HCT116 (cell line): ENCODE measurements at regions not wholly inside any gene's neighbourhood (a gene's known extent, or its start where the extent isn't known, plus 50 kb on each side); places are given as distances from the start of the nearest gene placed in this dataset.

ENCODE experiments used
- EZH2 ChIP-seq: fragments of 200-600 bp; sonication (generic); IDR thresholded peaks from 2 replicates; pipeline ENCODE4 v1.6.1; 2017; ENCODE audit warnings: antibody characterized with exemption, mixed run types
- EZH2phosphoT487 ChIP-seq: fragments of 200-600 bp; IDR thresholded peaks from 2 replicates; pipeline ENCODE4 v1.6.1; 2018; ENCODE audit warnings: antibody characterized with exemption, borderline replicate concordance
- JUND ChIP-seq: IDR thresholded peaks from 2 replicates; pipeline ENCODE4 v1.6.1; 2012
- POLR2A ChIP-seq: IDR thresholded peaks from 2 replicates; pipeline ENCODE4 v1.7.0; 2011; ENCODE audit warnings: borderline replicate concordance; ENCODE audit not compliant: insufficient read depth, insufficient read length; ENCODE audit errors: extremely low read depth
- POLR2AphosphoS5 ChIP-seq: IDR thresholded peaks from 2 replicates; pipeline ENCODE4 v1.6.1; 2011; ENCODE audit warnings: mild to moderate bottlenecking, low read depth, low read length, moderate library complexity
- SIN3A ChIP-seq: IDR thresholded peaks from 2 replicates; pipeline ENCODE4 v1.6.1; 2012; ENCODE audit warnings: low read depth
- YY1 ChIP-seq: IDR thresholded peaks from 2 replicates; pipeline ENCODE4 v1.6.1; 2011; ENCODE audit warnings: low read length, low read depth, moderate library complexity, mild to moderate bottlenecking; ENCODE audit not compliant: insufficient replicate concordance; ENCODE audit errors: extremely low read depth
- ZNF274 ChIP-seq: fragments of 200-500 bp; sonication (Bioruptor generic); IDR thresholded peaks from 2 replicates; pipeline ENCODE4 v1.6.1; 2014; ENCODE audit warnings: mild to moderate bottlenecking, low read depth, low read length, inconsistent platforms
- TF ChIP-seq, protein P1 (sequence below), 3 experiments: fragments of 200-600 bp in 1 of 3; sonication (generic) in 1 of 3; IDR thresholded peaks in 2 of 3; conservative IDR thresholded peaks in 1 of 3; 2 replicates each; pipeline ENCODE4 v1.5.1; 2012 to 2017; ENCODE audit warnings: low read depth in 2 of 3, low read length in 2 of 3, antibody characterized with exemption in 1 of 3, borderline replicate concordance in 1 of 3, control low read depth in 1 of 3, mild to moderate bottlenecking in 1 of 3, mixed read lengths in 1 of 3, mixed run types in 1 of 3, moderate library complexity in 1 of 3; ENCODE audit not compliant: insufficient read depth in 1 of 3
- TF ChIP-seq, protein P2 (sequence below): IDR thresholded peaks from 2 replicates; pipeline ENCODE4 v1.6.1; 2012
- TF ChIP-seq, protein P3 (sequence below): IDR thresholded peaks from 2 replicates; pipeline ENCODE4 v1.6.1; 2012
- TF ChIP-seq, protein P4 (sequence below): IDR thresholded peaks from 2 replicates; pipeline ENCODE4 v1.6.1; 2012; ENCODE audit warnings: low read depth

DNA sequence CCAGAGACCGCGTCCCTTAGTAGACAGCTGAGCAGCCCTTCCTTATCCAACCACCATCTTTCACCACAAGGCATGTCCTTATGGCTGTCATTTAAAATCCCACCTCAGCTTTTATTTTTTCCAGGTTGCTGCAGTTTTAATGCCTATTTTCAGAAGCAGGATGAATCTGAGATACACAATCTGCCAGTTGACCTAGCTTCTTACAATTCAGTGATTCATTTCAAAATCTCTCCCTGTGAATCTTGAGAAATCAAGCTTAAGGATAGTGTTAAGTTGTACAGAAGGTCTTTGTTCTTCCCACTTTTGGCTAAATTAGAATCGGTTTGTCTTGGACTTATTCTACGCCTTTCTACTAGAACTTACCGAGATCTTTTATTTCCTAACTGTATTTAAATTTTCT lies 522.3 kb upstream of the CFAP20DC start:
- no peak for TF ChIP-seq POLR2AphosphoS5
- TF ChIP-seq, protein P1, sequence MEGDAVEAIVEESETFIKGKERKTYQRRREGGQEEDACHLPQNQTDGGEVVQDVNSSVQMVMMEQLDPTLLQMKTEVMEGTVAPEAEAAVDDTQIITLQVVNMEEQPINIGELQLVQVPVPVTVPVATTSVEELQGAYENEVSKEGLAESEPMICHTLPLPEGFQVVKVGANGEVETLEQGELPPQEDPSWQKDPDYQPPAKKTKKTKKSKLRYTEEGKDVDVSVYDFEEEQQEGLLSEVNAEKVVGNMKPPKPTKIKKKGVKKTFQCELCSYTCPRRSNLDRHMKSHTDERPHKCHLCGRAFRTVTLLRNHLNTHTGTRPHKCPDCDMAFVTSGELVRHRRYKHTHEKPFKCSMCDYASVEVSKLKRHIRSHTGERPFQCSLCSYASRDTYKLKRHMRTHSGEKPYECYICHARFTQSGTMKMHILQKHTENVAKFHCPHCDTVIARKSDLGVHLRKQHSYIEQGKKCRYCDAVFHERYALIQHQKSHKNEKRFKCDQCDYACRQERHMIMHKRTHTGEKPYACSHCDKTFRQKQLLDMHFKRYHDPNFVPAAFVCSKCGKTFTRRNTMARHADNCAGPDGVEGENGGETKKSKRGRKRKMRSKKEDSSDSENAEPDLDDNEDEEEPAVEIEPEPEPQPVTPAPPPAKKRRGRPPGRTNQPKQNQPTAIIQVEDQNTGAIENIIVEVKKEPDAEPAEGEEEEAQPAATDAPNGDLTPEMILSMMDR (IDR thresholded peaks at IDR 0.05 in 2 of 3, conservative IDR thresholded peaks at IDR 0.05 in 1 of 3; ENCODE audit: borderline replicate concordance in 1 of 3, insufficient read depth in 1 of 3, low read depth in 2 of 3, low read length in 2 of 3): no peak
- no peak for TF ChIP-seq POLR2A
- TF ChIP-seq YY1: no peak
- TF ChIP-seq, protein P2, sequence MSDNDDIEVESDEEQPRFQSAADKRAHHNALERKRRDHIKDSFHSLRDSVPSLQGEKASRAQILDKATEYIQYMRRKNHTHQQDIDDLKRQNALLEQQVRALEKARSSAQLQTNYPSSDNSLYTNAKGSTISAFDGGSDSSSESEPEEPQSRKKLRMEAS: no peak
- no peak for TF ChIP-seq EZH2
- TF ChIP-seq, protein P3, sequence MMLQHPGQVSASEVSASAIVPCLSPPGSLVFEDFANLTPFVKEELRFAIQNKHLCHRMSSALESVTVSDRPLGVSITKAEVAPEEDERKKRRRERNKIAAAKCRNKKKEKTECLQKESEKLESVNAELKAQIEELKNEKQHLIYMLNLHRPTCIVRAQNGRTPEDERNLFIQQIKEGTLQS: no peak
- no peak for TF ChIP-seq ZNF274
- TF ChIP-seq, protein P4, sequence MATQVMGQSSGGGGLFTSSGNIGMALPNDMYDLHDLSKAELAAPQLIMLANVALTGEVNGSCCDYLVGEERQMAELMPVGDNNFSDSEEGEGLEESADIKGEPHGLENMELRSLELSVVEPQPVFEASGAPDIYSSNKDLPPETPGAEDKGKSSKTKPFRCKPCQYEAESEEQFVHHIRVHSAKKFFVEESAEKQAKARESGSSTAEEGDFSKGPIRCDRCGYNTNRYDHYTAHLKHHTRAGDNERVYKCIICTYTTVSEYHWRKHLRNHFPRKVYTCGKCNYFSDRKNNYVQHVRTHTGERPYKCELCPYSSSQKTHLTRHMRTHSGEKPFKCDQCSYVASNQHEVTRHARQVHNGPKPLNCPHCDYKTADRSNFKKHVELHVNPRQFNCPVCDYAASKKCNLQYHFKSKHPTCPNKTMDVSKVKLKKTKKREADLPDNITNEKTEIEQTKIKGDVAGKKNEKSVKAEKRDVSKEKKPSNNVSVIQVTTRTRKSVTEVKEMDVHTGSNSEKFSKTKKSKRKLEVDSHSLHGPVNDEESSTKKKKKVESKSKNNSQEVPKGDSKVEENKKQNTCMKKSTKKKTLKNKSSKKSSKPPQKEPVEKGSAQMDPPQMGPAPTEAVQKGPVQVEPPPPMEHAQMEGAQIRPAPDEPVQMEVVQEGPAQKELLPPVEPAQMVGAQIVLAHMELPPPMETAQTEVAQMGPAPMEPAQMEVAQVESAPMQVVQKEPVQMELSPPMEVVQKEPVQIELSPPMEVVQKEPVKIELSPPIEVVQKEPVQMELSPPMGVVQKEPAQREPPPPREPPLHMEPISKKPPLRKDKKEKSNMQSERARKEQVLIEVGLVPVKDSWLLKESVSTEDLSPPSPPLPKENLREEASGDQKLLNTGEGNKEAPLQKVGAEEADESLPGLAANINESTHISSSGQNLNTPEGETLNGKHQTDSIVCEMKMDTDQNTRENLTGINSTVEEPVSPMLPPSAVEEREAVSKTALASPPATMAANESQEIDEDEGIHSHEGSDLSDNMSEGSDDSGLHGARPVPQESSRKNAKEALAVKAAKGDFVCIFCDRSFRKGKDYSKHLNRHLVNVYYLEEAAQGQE: no peak
- no peak for TF ChIP-seq SIN3A
- TF ChIP-seq JUND: no peak
- TF ChIP-seq EZH2phosphoT487: no peak
